ENCODE measurements at regions not wholly inside any gene's neighbourhood (a gene's known extent, or its start where the extent isn't known, plus 50 kb on each side); places are given as distances from the start of the nearest gene placed in this dataset.

DNA sequence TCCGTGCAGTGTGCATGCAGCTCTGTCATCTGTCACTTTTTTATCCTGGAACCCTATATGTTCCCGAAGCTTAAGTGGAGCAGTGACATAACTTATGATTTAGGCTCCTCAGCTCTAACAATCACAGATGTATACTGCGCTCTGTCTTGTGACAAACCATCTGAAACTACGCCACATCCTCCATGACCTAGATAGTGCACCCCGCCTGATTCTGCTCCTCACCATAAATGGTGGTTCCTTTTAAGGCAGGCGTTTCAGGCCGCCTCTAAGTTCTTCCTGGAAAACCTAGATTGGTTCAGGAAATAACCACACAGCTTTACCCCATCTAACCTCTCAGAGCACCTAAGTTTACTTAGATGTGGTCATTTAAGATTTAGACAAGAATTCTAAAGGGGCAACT, 372.0 kb downstream of the CDH10 start:
- H3K4me3 ChIP-seq (ENCODE audit: low read depth, low read length), result no peak overlapping the region
- TF ChIP-seq, protein P1, sequence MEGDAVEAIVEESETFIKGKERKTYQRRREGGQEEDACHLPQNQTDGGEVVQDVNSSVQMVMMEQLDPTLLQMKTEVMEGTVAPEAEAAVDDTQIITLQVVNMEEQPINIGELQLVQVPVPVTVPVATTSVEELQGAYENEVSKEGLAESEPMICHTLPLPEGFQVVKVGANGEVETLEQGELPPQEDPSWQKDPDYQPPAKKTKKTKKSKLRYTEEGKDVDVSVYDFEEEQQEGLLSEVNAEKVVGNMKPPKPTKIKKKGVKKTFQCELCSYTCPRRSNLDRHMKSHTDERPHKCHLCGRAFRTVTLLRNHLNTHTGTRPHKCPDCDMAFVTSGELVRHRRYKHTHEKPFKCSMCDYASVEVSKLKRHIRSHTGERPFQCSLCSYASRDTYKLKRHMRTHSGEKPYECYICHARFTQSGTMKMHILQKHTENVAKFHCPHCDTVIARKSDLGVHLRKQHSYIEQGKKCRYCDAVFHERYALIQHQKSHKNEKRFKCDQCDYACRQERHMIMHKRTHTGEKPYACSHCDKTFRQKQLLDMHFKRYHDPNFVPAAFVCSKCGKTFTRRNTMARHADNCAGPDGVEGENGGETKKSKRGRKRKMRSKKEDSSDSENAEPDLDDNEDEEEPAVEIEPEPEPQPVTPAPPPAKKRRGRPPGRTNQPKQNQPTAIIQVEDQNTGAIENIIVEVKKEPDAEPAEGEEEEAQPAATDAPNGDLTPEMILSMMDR (IDR thresholded peaks at IDR 0.05; ENCODE audit: low read depth, low read length, missing control alignments), result no peak
- DNase-seq (ENCODE audit: low read depth), result no peak

DNA sequence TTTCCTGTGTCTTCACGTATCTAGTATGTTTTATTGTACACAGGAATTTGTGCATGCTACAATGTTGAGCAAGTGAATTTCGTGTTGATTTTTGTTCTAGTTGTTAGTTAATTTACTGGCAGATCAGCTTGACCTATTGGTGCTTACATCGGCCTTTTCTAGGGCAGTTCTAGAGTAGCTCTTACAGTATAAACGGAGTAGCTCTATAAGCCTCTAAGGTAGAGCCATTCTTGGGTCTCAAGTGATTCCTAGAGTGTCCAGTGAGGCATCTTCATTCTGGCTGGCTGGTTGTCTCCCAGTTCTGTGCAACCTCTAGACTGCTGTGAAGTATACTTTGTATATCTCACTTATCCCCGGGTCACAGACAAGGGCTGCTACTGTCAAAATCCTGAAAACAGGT, 364.6 kb downstream of the CDH10 start:
- no peak overlapping the region for H3K4me3 ChIP-seq (ENCODE audit: low read depth, low read length)
- TF ChIP-seq, protein P1 (IDR thresholded peaks at IDR 0.05; ENCODE audit: low read depth, low read length, missing control alignments), result no peak
- DNase-seq (ENCODE audit: low read depth), result no peak

DNA sequence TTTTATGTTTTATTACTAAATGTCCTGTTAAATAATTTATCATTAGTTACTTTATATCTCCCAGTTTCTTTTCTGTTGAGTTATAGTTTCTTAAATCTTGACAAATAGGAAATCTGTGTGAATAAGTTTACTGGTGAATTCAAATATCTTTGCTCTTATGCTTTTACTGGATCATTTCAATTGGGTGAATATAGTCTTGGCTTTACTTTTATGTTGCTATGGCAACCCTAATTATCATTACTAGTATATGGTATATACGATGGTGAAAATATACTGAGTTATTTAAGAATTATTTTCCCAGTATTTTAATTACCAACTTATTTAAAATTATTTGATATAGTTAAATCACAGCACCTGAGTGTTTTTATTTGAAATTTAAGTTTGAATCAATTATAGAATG, 363.0 kb downstream of the CDH10 start:
- DNase-seq (ENCODE audit: low read depth), result no peak
- TF ChIP-seq, protein P1 (IDR thresholded peaks at IDR 0.05; ENCODE audit: low read depth, low read length, missing control alignments), result no peak
- no peak overlapping the region for H3K4me3 ChIP-seq (ENCODE audit: low read depth, low read length)

DNA sequence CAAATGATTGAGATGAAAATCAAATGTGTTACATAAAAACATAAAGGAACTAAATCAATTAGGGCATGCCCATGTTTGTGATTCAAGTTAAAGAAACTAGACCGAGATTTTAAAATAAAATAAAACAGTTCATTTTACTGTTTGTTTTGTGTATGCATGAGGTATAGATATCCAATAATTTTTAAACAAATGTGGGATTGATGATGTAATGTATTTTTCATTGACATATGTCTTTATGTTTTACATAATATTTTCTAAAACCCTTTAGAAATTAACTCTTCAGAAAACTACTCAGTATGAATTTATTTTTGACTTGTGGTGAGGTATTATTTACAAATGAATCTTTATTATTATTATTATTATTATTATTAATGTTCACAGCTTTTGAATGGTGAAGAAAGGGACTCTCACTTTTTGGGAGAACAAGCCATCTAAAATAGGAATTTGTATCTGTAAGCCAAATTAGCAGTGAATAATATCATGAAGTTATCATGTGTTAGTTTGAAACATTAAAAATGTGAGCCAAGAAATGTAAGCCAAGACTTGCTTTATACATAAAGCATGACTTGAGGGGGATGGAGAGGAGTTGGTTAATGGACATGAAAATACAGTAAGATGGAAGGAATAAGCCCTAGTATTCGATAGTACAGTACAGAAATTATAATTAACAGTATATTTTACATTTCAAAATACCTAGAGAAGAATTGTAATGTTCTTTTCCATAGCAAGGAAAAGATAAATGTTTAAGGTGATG, 355.0 kb downstream of the CDH10 start:
- H3K4me3 ChIP-seq (ENCODE audit: low read depth, low read length), result no peak overlapping the region
- no peak for DNase-seq (ENCODE audit: low read depth)
- TF ChIP-seq, protein P1 (IDR thresholded peaks at IDR 0.05; ENCODE audit: low read depth, low read length, missing control alignments), result no peak

DNA sequence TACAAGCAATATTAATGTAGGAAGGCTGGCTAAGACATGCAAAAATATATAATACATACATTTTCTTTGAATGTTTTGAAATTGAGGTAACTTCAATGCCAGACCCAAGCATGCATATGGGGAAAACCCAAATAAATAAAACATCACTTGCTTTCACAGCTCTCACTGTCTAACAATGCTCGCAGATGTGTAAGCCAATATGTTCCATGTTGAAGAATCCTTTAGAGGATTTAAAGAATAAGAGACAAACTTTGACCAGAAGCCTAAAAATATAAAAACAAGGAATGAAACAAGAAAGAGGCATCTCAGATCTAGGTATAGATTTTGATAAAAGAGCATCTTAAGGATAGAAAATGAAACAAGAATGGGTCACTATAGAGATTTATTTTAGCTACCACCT, 354.2 kb downstream of the CDH10 start:
- TF ChIP-seq, protein P1 (IDR thresholded peaks at IDR 0.05; ENCODE audit: low read depth, low read length, missing control alignments), result no peak
- no peak overlapping the region for H3K4me3 ChIP-seq (ENCODE audit: low read depth, low read length)
- DNase-seq (ENCODE audit: low read depth), result no peak

DNA sequence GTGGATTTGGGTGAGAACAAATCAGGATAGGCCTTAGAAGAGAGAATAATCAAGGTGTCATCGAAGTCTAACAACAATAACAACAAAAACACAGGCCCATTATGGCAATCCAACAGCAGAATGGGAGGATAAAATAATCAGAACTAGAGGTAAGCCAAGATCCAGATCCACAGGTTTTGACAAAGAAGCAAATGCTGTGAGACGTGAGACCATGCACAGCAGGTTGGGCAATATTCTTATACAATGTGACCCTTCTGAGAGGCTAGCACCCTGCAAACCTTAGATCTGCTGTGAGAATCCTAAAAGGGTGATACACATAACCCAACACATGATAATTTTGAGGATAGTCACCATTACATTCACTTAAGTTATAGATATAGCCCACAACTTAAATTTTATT, 352.9 kb downstream of the CDH10 start:
- DNase-seq (ENCODE audit: low read depth), result no peak
- no peak overlapping the region for H3K4me3 ChIP-seq (ENCODE audit: low read depth, low read length)
- TF ChIP-seq, protein P1 (IDR thresholded peaks at IDR 0.05; ENCODE audit: low read depth, low read length, missing control alignments), result no peak

DNA sequence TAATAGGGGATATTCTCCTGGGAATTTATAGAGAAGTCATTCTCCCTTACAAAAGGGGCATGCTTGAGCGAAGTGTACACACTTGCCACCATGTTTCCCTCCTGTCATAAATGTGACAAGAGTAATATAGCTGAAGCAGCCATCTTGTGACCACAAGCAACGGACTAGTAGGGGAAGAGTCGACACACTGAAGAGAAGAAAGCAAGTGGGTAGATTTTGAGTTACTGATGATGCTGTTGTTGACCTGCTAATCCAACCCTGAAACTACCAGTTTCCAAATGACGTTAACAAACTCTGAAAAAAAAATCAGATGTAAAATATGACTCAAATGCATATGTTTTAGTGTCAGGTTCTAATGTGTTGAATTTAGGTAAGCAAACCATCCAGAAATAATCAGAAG, 350.4 kb downstream of the CDH10 start:
- TF ChIP-seq, protein P1 (IDR thresholded peaks at IDR 0.05; ENCODE audit: low read depth, low read length, missing control alignments), result no peak
- H3K4me3 ChIP-seq (ENCODE audit: low read depth, low read length), result no peak overlapping the region
- DNase-seq (ENCODE audit: low read depth), result no peak

Data from GM12864 (cell line).